Hematopoietic multipotent progenitor cell treated with erythropoietin and hydrocortisone succinate and interleukin-3 and kit ligand, for 15 days (in vitro differentiated cells): ENCODE measurements at regions not wholly inside any gene's neighbourhood (a gene's known extent, or its start where the extent isn't known, plus 50 kb on each side); places are given as distances from the start of the nearest gene placed in this dataset.
"Not testable (repeated sequence)": the region's sequence is repeated elsewhere in the genome, so short reads cannot be mapped to it uniquely, and the experiment has no call there.

Source experiments
- DNase-seq: peaks from one replicate; pipeline ENCODE4 v3.0.0-alpha.2; 2015; ENCODE audit warnings: low spot score

- no peak for DNase-seq
Observed at GRCh38 chr11:11220786-11221185, 132.3 kb downstream of the CSNK2A3 start.

GRCh38 chr11:11218629-11218986 is 134.4 kb downstream of the CSNK2A3 start:
- DNase-seq = no peak

GRCh38 chr11:11217929-11218628 is 135.0 kb downstream of the CSNK2A3 start:
- no peak for DNase-seq

GRCh38 chr11:11217289-11217928 is 135.6 kb downstream of the CSNK2A3 start:
- no peak for DNase-seq

GRCh38 chr11:11215944-11216343 is 137.1 kb downstream of the CSNK2A3 start:
- DNase-seq = no peak

GRCh38 chr11:11215058-11215815 is 137.8 kb downstream of the CSNK2A3 start:
- DNase-seq = no peak

GRCh38 chr11:11213117-11213516 is 139.9 kb downstream of the CSNK2A3 start:
- no peak for DNase-seq

GRCh38 chr11:11211888-11212287 is 141.2 kb downstream of the CSNK2A3 start:
- no peak for DNase-seq

- DNase-seq = no peak
Observed at GRCh38 chr11:11211186-11211585, 141.9 kb downstream of the CSNK2A3 start.

- DNase-seq = no peak
Observed at GRCh38 chr11:11210446-11210845, 142.6 kb downstream of the CSNK2A3 start.

- DNase-seq = no peak
Observed at GRCh38 chr11:11209967-11210366, 143.1 kb downstream of the CSNK2A3 start.

- DNase-seq = no peak
Observed at GRCh38 chr11:11208994-11209393, 144.1 kb downstream of the CSNK2A3 start.

- DNase-seq = no peak
Observed at GRCh38 chr11:11207428-11207827, 145.6 kb downstream of the CSNK2A3 start.

- no peak for DNase-seq
Observed at GRCh38 chr11:11206484-11206883, 146.6 kb downstream of the CSNK2A3 start.

GRCh38 chr11:11202885-11203284 is 150.2 kb downstream of the CSNK2A3 start:
- DNase-seq = no peak

GRCh38 chr11:11201302-11201701 is 151.7 kb downstream of the CSNK2A3 start:
- DNase-seq = not testable (repeated sequence)

GRCh38 chr11:11192541-11192940 is 160.5 kb downstream of the CSNK2A3 start:
- DNase-seq = no peak

GRCh38 chr11:11189506-11189905 is 163.5 kb downstream of the CSNK2A3 start:
- no peak for DNase-seq

- DNase-seq = no peak
Observed at GRCh38 chr11:11186249-11186648, 166.8 kb downstream of the CSNK2A3 start.

- DNase-seq = no peak
Observed at GRCh38 chr11:11182261-11182660, 170.8 kb downstream of the CSNK2A3 start.

- DNase-seq = no peak
Observed at GRCh38 chr11:11178671-11179638, 174.1 kb downstream of the CSNK2A3 start.
